Endothelial cell (in vitro differentiated cells): ENCODE measurements at regions not wholly inside any gene's neighbourhood (a gene's known extent, or its start where the extent isn't known, plus 50 kb on each side); places are given as distances from the start of the nearest gene placed in this dataset.

ENCODE experiments used
- DNase-seq: peaks from one replicate; pipeline ENCODE4 v3.0.0; 2021; ENCODE audit warnings: low spot score
- H3K27ac Mint-ChIP-seq: one replicate; pipeline ENCODE4 v1.8.0; 2021; ENCODE audit warnings: mixed read lengths, inconsistent platforms; ENCODE audit not compliant: unreplicated experiment
- H3K27me3 Mint-ChIP-seq: one replicate; pipeline ENCODE4 v1.8.0; 2021; ENCODE audit warnings: mild to moderate bottlenecking, moderate library complexity, mixed read lengths, inconsistent platforms; ENCODE audit not compliant: unreplicated experiment
- H3K36me3 Mint-ChIP-seq: one replicate; pipeline ENCODE4 v1.8.0; 2021; ENCODE audit warnings: mild to moderate bottlenecking, low read depth, mixed read lengths, inconsistent platforms; ENCODE audit not compliant: unreplicated experiment
- H3K4me1 Mint-ChIP-seq: one replicate; pipeline ENCODE4 v1.8.0; 2021; ENCODE audit warnings: mild to moderate bottlenecking, mixed read lengths, inconsistent platforms; ENCODE audit not compliant: unreplicated experiment
- H3K4me3 Mint-ChIP-seq: one replicate; pipeline ENCODE4 v1.8.0; 2021; ENCODE audit warnings: mild to moderate bottlenecking, mixed read lengths, inconsistent platforms; ENCODE audit not compliant: unreplicated experiment
- H3K9me3 Mint-ChIP-seq: one replicate; pipeline ENCODE4 v1.8.0; 2021; ENCODE audit warnings: mixed read lengths, inconsistent platforms; ENCODE audit not compliant: unreplicated experiment
- TF ChIP-seq, protein P1 (sequence below): fragments of 200-600 bp; sonication (generic); IDR thresholded peaks from one replicate; pipeline ENCODE4 v1.5.0; 2021; ENCODE audit warnings: antibody characterized with exemption; ENCODE audit not compliant: unreplicated experiment

DNA sequence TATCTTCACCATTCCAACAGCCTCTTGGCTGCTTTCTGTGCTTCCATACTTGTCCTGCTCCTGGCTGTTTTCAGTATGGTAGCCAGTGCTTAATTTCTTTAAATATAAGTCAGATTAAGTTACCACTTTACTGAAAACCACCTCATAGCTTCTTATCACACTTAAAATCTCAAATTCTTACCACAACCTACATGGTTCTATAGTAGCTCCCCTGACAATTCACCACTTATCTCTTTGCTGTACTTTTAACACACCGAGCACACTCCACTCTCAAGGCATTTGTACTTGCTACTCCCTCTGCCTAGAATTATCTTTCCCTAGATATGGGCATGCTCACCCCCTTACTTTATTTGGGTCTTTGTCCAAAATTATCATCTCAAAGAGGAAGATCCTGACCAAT is 369.0 kb downstream of the TENT5A start:
- Mint-ChIP-seq H3K4me3 (no peak overlapping the region), H3K27me3 (no peaks in the 10 kb centered on the region), H3K36me3 (no peaks in the 10 kb centered on the region), H3K27ac (no peak overlapping the region), H3K4me1 (no peaks in the 10 kb centered on the region), H3K9me3 (no peaks in the 10 kb centered on the region)
- TF ChIP-seq, protein P1, sequence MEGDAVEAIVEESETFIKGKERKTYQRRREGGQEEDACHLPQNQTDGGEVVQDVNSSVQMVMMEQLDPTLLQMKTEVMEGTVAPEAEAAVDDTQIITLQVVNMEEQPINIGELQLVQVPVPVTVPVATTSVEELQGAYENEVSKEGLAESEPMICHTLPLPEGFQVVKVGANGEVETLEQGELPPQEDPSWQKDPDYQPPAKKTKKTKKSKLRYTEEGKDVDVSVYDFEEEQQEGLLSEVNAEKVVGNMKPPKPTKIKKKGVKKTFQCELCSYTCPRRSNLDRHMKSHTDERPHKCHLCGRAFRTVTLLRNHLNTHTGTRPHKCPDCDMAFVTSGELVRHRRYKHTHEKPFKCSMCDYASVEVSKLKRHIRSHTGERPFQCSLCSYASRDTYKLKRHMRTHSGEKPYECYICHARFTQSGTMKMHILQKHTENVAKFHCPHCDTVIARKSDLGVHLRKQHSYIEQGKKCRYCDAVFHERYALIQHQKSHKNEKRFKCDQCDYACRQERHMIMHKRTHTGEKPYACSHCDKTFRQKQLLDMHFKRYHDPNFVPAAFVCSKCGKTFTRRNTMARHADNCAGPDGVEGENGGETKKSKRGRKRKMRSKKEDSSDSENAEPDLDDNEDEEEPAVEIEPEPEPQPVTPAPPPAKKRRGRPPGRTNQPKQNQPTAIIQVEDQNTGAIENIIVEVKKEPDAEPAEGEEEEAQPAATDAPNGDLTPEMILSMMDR, result no peak
- no peak for DNase-seq

DNA sequence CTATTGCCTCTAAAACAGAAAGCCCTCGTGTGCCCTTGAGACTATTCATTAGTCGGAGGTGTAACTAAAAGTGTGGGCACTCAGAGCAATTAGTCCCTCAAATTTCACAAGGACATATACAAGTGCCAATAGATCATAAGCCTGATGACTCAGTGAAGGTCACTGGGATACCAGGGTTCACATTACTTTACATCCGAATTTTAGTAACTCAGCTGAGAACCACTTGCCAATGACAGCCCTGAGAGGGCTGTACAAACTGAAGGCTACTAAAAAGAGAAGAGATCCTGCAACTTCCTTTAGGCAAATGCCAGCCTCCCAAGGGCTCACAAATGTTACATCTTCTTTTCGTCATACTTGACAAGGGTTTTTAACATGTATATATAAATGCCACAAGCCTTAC is 369.6 kb downstream of the TENT5A start:
- H3K27ac Mint-ChIP-seq, result no peak overlapping the region
- H3K4me1 Mint-ChIP-seq, result no peaks in the 10 kb centered on the region
- no peaks in the 10 kb centered on the region for H3K27me3 Mint-ChIP-seq
- no peaks in the 10 kb centered on the region for H3K36me3 Mint-ChIP-seq
- no peak overlapping the region for H3K4me3 Mint-ChIP-seq
- DNase-seq, result no peak
- no peaks in the 10 kb centered on the region for H3K9me3 Mint-ChIP-seq
- TF ChIP-seq, protein P1, result no peak

DNA sequence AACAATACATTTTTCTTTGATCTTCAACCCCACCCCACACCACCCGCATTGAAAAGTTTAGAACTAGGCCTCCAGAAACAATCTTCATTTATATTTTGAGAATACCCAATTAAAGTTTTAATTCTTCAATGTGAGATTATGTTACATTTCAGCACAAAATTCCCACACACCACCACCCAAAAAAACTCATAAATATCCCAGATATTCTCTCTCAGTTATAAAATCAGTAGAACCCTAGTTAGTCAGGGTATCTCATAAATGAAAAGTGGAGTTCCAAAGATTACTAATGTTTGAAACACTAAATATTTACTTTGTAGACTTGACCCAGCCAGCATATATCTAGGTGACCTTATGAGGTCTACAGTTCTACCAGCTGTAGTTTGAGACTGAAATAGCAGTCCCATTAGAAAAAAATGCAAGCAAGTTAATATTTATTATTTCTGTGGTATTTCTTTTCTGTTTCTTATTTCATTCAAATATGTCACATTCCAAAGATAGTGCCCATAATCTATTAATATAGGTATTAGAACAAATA is 371.0 kb downstream of the TENT5A start:
- H3K27ac Mint-ChIP-seq, result no peak overlapping the region
- H3K9me3 Mint-ChIP-seq, result no peaks in the 10 kb centered on the region
- H3K4me1 Mint-ChIP-seq, result no peaks in the 10 kb centered on the region
- DNase-seq, result no peak
- no peak overlapping the region for H3K4me3 Mint-ChIP-seq
- TF ChIP-seq, protein P1, result no peak
- no peaks in the 10 kb centered on the region for H3K36me3 Mint-ChIP-seq
- H3K27me3 Mint-ChIP-seq, result no peaks in the 10 kb centered on the region

DNA sequence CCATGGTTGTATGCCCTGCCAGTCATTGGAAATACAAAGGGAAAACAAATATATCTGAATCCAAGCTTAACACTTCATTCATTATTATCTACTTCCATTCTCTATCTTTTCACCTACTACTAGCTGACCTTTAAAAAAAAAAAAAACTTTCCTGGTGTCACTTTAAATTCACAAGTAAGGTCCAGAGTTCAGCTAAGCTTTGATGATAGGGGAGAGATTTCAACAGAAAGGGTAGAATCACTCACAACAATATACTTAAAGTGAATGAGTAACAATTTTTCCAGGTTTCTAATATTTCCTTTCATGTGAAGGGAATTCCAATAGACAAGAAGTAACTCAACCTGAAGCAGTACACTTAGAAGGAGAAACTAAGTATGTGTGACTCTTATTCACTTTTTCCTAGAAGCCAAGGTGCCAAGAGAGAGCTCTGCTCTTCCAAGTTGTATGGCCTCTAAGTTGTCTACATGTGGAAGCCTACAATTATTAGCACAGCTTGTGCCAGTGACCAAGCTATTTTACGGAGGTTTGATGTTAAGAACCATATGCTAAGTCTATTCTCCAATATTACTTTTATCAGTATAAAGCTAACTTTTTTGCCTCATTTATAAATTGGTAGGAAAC is 371.7 kb downstream of the TENT5A start:
- DNase-seq, result no peak
- no peaks in the 10 kb centered on the region for H3K27me3 Mint-ChIP-seq
- H3K27ac Mint-ChIP-seq, result no peak overlapping the region
- no peaks in the 10 kb centered on the region for H3K4me1 Mint-ChIP-seq
- H3K4me3 Mint-ChIP-seq, result no peak overlapping the region
- TF ChIP-seq, protein P1, result no peak
- no peaks in the 10 kb centered on the region for H3K36me3 Mint-ChIP-seq
- no peaks in the 10 kb centered on the region for H3K9me3 Mint-ChIP-seq

DNA sequence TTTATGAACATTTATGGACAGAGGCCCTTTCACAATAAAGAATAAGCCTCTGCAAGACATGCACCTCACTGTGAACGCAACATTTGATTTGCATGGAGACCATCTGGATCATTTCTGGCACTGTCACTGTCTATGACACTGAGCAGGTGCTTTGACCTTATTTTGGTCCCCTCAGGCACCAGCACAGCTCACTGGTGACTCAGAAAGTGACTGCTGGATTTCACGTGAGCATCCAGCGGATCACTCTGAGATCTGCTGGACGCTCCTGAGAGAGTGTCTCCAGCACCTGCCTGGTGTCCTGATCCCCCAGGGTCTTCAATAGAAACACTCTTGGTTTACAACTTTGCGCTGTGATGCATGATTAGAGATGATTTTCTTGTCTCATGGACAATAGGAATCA is 375.7 kb downstream of the TENT5A start:
- H3K36me3 Mint-ChIP-seq, result no peaks in the 10 kb centered on the region
- TF ChIP-seq, protein P1, result no peak
- H3K27me3 Mint-ChIP-seq, result no peaks in the 10 kb centered on the region
- H3K9me3 Mint-ChIP-seq, result no peaks in the 10 kb centered on the region
- no peaks in the 10 kb centered on the region for H3K4me1 Mint-ChIP-seq
- no peak overlapping the region for H3K27ac Mint-ChIP-seq
- H3K4me3 Mint-ChIP-seq, result no peak overlapping the region
- DNase-seq, result no peak
